ENCODE measurements at regions not wholly inside any gene's neighbourhood (a gene's known extent, or its start where the extent isn't known, plus 50 kb on each side); places are given as distances from the start of the nearest gene placed in this dataset.
A peak's percentile ranks its signal among the peaks of the same experiment; 100 is the strongest.

DNA sequence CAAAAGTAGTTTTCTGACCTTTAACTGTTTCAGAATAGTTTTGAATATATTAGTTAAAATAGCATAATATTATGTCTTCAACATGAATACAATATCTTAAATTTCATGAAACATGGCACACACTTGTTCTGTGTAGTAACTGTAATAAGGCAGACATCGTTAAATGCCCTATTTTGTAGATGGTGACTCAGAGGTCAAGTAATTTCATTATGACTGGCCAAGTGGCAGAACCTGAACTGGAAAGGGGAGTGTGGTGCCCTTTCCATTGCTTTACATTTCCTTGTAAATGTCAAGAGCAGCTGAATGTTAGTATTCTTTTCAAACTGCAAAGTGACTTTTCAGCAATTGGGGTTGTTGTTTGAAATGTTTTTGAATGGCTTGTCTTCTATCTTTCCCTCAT, 201.2 kb upstream of the CDKN2B start:
- no peak for DNase-seq (ENCODE audit: low read depth)
- no peak overlapping the region for H3K4me3 ChIP-seq (replicated peaks; ENCODE audit: low read depth, low read length)
- TF ChIP-seq CTCF (IDR thresholded peaks at IDR 0.05; ENCODE audit: low read length, missing control alignments): no peak

DNA sequence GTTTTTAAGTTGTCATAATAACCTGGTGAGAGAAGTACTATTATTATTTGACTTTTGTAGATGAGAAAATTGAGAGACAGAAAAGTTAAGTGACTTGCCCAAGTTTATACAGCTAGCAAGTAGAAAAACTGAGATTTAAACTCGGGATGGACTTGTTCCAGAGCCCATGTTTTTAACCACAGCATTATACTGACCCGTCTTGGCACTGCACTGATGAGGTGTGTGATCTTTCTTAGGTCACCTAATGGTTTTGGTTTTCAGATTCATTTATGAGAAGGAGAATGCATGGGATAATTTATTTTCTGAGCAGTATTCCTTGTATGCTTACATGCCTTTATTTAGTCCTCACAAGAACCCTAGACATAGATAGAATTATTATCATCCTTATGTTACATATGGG, 201.8 kb upstream of the CDKN2B start:
- H3K4me3 ChIP-seq (replicated peaks; ENCODE audit: low read depth, low read length): no peak overlapping the region
- DNase-seq (ENCODE audit: low read depth): no peak
- TF ChIP-seq CTCF (IDR thresholded peaks at IDR 0.05; ENCODE audit: low read length, missing control alignments): no peak

GRCh38 chr9:22211588-22212360, 202.7 kb upstream of the CDKN2B start:
- TF ChIP-seq CTCF (IDR thresholded peaks at IDR 0.05; ENCODE audit: low read length, missing control alignments): no peak
- no peak overlapping the region for H3K4me3 ChIP-seq (replicated peaks; ENCODE audit: low read depth, low read length)
- DNase-seq (ENCODE audit: low read depth): peak; percentile 95

- no peak overlapping the region for H3K4me3 ChIP-seq (replicated peaks; ENCODE audit: low read depth, low read length)
- no peak for TF ChIP-seq CTCF (IDR thresholded peaks at IDR 0.05; ENCODE audit: low read length, missing control alignments)
- DNase-seq (ENCODE audit: low read depth): peak; percentile 37
Measured at GRCh38 chr9:22214021-22214420, 204.9 kb upstream of the CDKN2B start.

- no peak for DNase-seq (ENCODE audit: low read depth)
- no peak overlapping the region for H3K4me3 ChIP-seq (replicated peaks; ENCODE audit: low read depth, low read length)
- TF ChIP-seq CTCF (IDR thresholded peaks at IDR 0.05; ENCODE audit: low read length, missing control alignments): no peak
Measured at GRCh38 chr9:22214497-22215031, 205.5 kb upstream of the CDKN2B start.

GRCh38 chr9:22215521-22215920, 206.4 kb upstream of the CDKN2B start:
- H3K4me3 ChIP-seq (replicated peaks; ENCODE audit: low read depth, low read length): no peak overlapping the region
- DNase-seq (ENCODE audit: low read depth): no peak
- no peak for TF ChIP-seq CTCF (IDR thresholded peaks at IDR 0.05; ENCODE audit: low read length, missing control alignments)

- peak; percentile 40 for DNase-seq (ENCODE audit: low read depth)
- H3K4me3 ChIP-seq (replicated peaks; ENCODE audit: low read depth, low read length): no peak overlapping the region
- TF ChIP-seq CTCF (IDR thresholded peaks at IDR 0.05; ENCODE audit: low read length, missing control alignments): no peak
Measured at GRCh38 chr9:22216730-22217172, 207.6 kb upstream of the CDKN2B start.
